HG03095 (cell line): ENCODE measurements at regions not wholly inside any gene's neighbourhood (a gene's known extent, or its start where the extent isn't known, plus 50 kb on each side); places are given as distances from the start of the nearest gene placed in this dataset.
"Not testable (repeated sequence)": the region's sequence is repeated elsewhere in the genome, so short reads cannot be mapped to it uniquely, and the experiment has no call there.

Experiments
- ATAC-seq: cut with Tn5 transposase; IDR thresholded peaks from one replicate; pipeline ENCODE4 v1.9.1; 2021; ENCODE audit warnings: moderate library complexity; ENCODE audit not compliant: unreplicated experiment

DNA sequence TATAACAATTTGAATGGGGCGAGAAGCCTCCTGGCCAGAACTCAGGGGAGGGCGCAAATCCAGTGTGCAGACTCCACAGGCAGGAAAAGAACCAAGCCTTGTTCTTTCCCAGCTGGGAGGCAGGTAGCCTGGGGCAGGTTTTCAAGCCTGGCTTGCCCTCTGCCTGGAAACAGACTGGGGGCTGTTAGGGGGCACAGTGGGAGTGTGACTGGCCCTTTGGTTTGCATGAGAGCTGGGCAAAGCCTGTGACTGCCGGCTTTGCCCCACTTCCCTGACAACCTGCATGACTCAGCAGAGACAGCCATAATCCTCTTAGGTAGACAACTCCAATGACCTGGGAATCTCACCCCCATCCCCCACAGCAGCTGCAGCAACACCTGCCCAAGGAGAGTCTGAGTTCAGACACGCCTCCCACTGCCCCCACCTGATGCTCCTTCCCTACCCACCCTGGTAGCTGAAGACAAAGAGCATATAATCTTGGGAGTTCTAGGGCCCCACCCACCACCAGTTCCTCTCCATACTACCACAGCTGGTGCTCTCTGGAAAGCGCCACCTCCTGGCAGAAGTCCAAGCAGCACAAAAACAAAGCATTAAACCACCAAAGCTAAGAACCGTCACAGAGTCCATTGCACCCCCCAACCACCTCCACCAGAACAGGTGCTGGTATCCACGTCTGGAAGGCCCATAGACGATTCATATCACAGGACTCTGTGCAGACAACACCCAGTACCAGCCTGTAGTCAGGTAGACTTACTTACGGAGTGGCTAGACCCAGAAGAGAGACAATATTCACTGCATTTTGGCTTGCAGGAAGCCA, 402.5 kb downstream of the STK39 start:
- ATAC-seq: no peak

DNA sequence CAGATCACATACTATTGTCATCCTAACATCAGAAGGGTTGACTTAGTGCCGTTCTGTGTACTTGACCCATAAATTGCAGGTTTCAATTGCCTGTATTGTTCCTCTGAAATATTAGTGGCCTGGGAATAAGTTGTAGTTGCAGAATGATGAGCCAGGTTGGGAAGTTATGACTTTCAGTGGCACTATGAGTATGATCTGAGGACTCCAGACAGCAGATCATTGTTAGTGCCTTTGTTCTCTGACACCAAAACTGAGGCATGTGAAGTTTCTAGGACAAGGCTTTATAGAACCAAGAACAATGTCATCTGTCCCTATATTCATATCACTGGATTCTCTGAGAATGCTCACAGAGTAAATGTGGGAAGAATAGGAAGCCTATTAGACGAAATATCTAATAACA, 403.7 kb downstream of the STK39 start:
- no peak for ATAC-seq

GRCh38 chr2:167843217-167843616, 404.2 kb downstream of the STK39 start:
- no peak for ATAC-seq

GRCh38 chr2:167842047-167842446, 405.3 kb downstream of the STK39 start:
- no peak for ATAC-seq

DNA sequence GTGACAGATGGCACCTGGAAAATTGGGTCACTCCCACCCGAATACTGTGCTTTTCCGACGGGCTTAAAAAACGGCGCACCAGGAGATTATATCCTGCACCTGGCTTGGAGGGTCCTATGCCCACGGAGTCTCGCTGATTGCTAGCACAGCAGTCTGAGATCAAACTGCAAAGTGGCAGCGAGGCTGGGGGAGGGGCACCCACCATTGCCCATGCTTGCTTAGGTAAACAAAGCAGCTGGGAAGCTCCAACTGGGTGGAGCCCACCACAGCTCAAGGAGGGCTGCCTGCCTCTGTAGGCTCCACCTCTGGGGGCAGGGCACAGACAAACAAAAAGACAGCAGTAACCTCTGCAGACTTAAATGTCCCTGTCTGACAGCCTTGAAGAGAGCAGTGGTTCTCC, 412.1 kb downstream of the STK39 start:
- ATAC-seq: not testable (repeated sequence)

DNA sequence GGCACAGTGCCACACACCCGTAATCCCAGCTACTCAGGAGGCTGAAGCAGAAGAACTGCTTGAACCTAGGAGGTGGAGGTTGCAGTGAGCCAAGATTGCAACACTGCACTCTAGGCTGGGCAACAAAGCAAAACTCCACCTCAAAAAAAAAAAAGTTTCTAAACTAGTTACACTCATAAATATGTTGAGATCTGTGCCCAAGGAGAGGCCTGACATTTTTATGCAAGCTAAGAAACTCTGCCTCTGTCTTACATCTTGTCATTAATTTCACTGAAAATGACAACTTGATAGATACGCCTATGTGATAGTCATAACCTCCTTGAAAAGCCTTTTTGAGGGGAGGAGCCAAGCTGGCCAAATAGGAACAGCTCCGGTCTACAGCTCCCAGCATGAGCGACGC, 412.7 kb downstream of the STK39 start:
- ATAC-seq: no peak

DNA sequence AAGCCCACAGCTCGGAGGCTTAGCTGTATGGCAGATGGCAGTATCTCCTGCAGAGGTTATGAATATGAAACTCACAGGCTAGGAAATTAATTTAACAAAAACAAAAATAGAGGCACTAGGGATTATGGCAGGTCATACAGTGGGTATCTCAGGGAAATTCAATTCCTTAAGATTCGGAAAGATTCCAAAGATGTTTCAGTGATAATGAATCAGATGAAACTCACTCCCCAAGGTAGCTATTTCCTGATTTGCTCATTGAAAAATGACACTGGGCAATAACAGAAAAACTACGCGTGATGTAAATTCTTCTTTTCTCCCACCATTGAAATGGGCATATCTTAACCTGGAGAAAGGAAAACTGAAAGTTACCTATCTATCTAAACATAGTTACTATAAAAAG, 414.1 kb downstream of the STK39 start:
- no peak for ATAC-seq

GRCh38 chr2:167832868-167833287, 414.5 kb downstream of the STK39 start:
- no peak for ATAC-seq

DNA sequence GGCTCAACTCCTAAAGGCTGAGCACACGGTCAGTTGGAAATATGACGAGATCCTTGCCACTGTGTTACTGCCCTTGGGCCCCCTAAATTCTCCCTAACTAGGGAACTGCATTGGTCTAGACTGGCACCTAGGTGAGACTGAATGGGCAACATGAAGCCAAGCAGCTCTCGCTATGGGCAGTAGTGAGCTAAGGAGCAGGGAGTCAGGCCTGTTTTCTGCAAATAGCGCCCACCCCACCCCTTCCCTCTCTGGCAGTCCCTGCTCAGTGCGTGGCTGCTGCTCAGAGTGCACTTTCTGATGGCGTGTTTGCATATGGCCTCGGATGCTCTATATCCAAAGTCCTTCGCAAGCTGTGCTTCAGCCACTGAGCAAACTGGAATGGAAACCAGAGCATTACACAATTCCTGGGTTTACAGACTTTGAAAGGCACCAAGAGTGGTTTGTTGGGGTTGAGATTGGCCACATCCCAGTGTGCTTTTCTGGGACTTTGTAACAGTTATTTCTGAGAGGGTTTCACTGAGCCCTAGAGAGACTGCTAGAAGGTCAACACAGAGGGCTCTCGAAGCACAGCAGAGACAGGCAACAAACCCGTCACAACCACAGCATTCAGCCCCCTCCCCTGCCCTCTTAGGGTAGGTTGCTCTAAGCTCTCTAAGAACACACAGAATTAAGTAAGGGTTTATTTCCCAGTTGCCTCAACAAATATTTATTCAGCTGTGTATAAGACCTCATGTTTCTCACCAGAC, 419.9 kb downstream of the STK39 start:
- ATAC-seq: no peak

DNA sequence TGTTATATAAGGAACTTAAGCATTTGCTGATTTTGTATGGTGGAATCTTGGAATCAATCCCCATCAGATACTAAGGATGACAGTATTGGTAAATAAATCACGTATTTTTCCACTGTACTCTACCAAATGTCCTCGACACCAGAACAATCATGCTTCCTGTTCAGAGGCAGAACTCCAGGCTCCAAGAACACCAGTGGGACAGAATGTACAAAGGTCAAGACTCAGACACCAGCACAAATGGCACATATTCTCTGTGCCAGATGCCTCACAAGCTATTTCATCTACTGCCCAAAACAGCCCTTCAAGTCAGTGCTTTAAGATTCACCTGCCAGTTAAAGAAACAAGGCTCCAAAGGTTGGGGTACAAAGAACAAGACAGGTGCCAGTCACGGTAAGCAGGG, 420.5 kb downstream of the STK39 start:
- ATAC-seq: no peak

DNA sequence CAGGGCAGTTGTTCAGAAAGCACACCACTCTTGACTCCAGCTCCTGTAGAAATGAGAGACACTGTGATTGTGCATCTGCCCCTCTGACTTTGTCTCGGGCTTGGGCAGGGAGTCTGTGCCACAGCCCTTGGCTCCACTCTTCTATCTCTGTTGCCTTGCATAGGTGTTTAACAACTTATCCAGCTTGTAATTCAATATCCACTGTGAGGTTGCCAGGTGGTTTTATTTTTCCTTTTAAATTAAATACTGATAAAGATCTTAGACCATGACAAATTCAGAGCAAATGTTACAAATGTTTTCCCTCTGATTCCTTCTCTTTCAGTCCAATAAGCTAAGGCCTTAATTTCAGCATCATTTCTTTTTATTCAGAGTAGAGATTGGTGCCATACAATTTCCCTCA, 421.7 kb downstream of the STK39 start:
- no peak for ATAC-seq

GRCh38 chr2:167822690-167823465, 424.5 kb downstream of the STK39 start:
- no peak for ATAC-seq

- ATAC-seq: no peak
These were observed 426.9 kb downstream of the STK39 start for GRCh38 chr2:167820488-167820887.

DNA sequence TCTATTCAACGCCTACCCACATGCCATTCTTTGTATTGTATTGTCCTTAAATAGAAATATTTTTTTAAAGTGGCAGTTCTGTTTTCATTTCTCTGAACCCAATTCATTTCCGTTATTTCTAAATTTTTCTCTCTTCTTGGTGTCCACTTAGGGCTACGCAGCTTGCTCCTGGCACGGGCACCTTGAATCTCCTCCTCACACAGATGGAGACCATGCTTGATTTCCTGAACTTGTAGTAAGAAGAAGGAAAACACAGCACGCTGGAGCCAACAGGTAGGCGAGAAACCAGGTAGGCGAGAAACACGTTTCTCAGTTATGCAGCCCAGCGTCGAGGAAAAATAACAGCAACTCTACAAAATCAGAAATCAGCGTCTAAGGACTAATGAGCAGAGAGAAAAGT, 428.9 kb downstream of the STK39 start:
- ATAC-seq: no peak

GRCh38 chr2:167817908-167818307, 429.5 kb downstream of the STK39 start:
- no peak for ATAC-seq

- ATAC-seq: no peak
These were observed 430.0 kb downstream of the STK39 start for GRCh38 chr2:167817422-167817821.

DNA sequence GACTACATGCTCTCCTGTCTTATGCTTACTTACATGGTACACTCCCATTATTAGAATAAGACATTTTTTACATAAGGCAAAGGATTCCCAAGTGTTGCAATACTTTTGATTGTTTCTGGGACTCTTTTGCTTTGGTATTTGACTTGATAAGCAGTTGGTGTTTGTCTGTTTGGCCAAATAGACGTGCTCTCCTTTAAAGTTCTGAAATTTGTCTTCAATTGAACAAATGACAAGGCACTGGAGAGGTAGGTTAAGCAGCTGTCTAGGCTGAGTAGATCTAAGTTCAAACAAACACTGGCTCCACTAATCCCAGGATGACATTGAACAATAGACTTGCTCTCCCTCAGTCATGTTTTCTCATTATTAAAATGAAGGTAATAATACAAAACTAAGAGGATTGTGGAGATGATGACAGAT, 430.5 kb downstream of the STK39 start:
- ATAC-seq: no peak

- peak; percentile 84 for ATAC-seq
These were observed 432.3 kb downstream of the STK39 start for GRCh38 chr2:167814881-167815718.

DNA sequence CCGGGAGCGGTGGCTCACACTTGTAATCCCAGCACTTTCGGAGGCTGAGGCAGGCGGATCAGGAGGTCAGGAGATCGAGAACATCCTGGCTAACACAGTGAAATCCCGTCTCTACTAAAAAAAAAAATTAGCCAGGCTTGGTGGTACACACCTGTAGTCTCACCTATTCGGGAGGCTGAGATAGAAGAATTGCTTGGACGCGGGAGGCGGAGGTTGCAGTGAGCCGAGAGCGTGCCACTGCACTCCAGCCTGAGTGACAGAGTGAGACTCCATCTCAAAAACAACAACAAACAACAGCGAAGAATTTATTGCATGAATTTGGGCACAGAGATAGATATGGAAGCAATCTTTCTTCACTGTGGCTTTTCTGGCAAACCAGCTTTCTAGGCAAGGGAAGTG, 432.9 kb downstream of the STK39 start:
- ATAC-seq: peak; percentile 10

GRCh38 chr2:167809799-167810198, 437.6 kb downstream of the STK39 start:
- ATAC-seq: not testable (repeated sequence)
